ENCODE measurements at regions not wholly inside any gene's neighbourhood (a gene's known extent, or its start where the extent isn't known, plus 50 kb on each side); places are given as distances from the start of the nearest gene placed in this dataset.

- DNase-seq (ENCODE audit: low read depth, low spot score), result no peak
- H3K27ac ChIP-seq, result no peak overlapping the region
These were observed 531.9 kb downstream of the IRS1 start for GRCh38 chr2:226267516-226268289.

- peak overlapping the region; percentile 25 for H3K27ac ChIP-seq
- no peak for DNase-seq (ENCODE audit: low read depth, low spot score)
These were observed 542.8 kb downstream of the IRS1 start for GRCh38 chr2:226256709-226257376.

- H3K27ac ChIP-seq, result peak overlapping the region; percentile 25
- peak; percentile 75 for DNase-seq (ENCODE audit: low read depth, low spot score)
These were observed 543.4 kb downstream of the IRS1 start for GRCh38 chr2:226256237-226256636.

- no peak overlapping the region for H3K27ac ChIP-seq
- DNase-seq (ENCODE audit: low read depth, low spot score), result no peak
These were observed 548.0 kb downstream of the IRS1 start for GRCh38 chr2:226251661-226252060.

GRCh38 chr2:226247289-226248275 is 552.0 kb downstream of the IRS1 start:
- DNase-seq (ENCODE audit: low read depth, low spot score), result peak; percentile 5
- H3K27ac ChIP-seq, result peak overlapping the region; percentile 53

GRCh38 chr2:226234187-226234586 is 565.4 kb downstream of the IRS1 start:
- H3K27ac ChIP-seq, result no peak overlapping the region
- DNase-seq (ENCODE audit: low read depth, low spot score), result no peak

- no peak for DNase-seq (ENCODE audit: low read depth, low spot score)
- H3K27ac ChIP-seq, result no peak overlapping the region
These were observed 566.2 kb downstream of the IRS1 start for GRCh38 chr2:226233388-226233787.

- H3K27ac ChIP-seq, result no peak overlapping the region
- DNase-seq (ENCODE audit: low read depth, low spot score), result no peak
These were observed 571.5 kb downstream of the IRS1 start for GRCh38 chr2:226228080-226228479.

- no peak for DNase-seq (ENCODE audit: low read depth, low spot score)
- H3K27ac ChIP-seq, result no peak overlapping the region
These were observed 572.3 kb downstream of the IRS1 start for GRCh38 chr2:226227341-226227740.

- no peak for DNase-seq (ENCODE audit: low read depth, low spot score)
These were observed 575.9 kb downstream of the IRS1 start for GRCh38 chr2:226223704-226224103.

GRCh38 chr2:226220511-226220910 is 579.1 kb downstream of the IRS1 start:
- H3K27ac ChIP-seq, result no peak overlapping the region
- no peak for DNase-seq (ENCODE audit: low read depth, low spot score)

More at GRCh38 chr2:226223704-226224103, 575.9 kb downstream of the IRS1 start:
- no peak overlapping the region for H3K27ac ChIP-seq

- no peak for DNase-seq (ENCODE audit: low read depth, low spot score)
- no peak overlapping the region for H3K27ac ChIP-seq
These were observed 582.4 kb downstream of the IRS1 start for GRCh38 chr2:226217191-226217590.

- DNase-seq (ENCODE audit: low read depth, low spot score), result no peak
These were observed 583.0 kb downstream of the IRS1 start for GRCh38 chr2:226216575-226216974.

GRCh38 chr2:226215902-226216503 is 583.6 kb downstream of the IRS1 start:
- no peak overlapping the region for H3K27ac ChIP-seq
- DNase-seq (ENCODE audit: low read depth, low spot score), result no peak

More at GRCh38 chr2:226216575-226216974, 583.0 kb downstream of the IRS1 start:
- no peak overlapping the region for H3K27ac ChIP-seq

- DNase-seq (ENCODE audit: low read depth, low spot score), result no peak
- H3K27ac ChIP-seq, result no peak overlapping the region
These were observed 585.9 kb downstream of the IRS1 start for GRCh38 chr2:226213717-226214116.

GRCh38 chr2:226211439-226211838 is 588.2 kb downstream of the IRS1 start:
- DNase-seq (ENCODE audit: low read depth, low spot score), result no peak
- no peak overlapping the region for H3K27ac ChIP-seq

GRCh38 chr2:226208726-226209125 is 590.9 kb downstream of the IRS1 start:
- H3K27ac ChIP-seq, result no peak overlapping the region
- no peak for DNase-seq (ENCODE audit: low read depth, low spot score)

- DNase-seq (ENCODE audit: low read depth, low spot score), result no peak
- no peak overlapping the region for H3K27ac ChIP-seq
These were observed 591.9 kb downstream of the IRS1 start for GRCh38 chr2:226207671-226208070.

GRCh38 chr2:226199555-226199954 is 600.1 kb downstream of the IRS1 start:
- no peak for DNase-seq (ENCODE audit: low read depth, low spot score)
- no peak overlapping the region for H3K27ac ChIP-seq

GRCh38 chr2:226198956-226199355 is 600.7 kb downstream of the IRS1 start:
- H3K27ac ChIP-seq, result no peak overlapping the region
- no peak for DNase-seq (ENCODE audit: low read depth, low spot score)

Measured in epithelial cell of prostate (primary cell).